Sigmoid colon (tissue), 6 donors: ENCODE measurements at regions not wholly inside any gene's neighbourhood (a gene's known extent, or its start where the extent isn't known, plus 50 kb on each side); places are given as distances from the start of the nearest gene placed in this dataset.

Source experiments
- DNase-seq: peaks from one replicate; pipeline ENCODE4 v3.0.0-alpha.2; 2019
- H3K27ac ChIP-seq, 4 donors: fragments of 200-600 bp; sonication (generic); one replicate each; pipeline ENCODE4 v1.5.1; 2016 to 2019; ENCODE audit warnings: mild to moderate bottlenecking in 1 of 4
- H3K27me3 ChIP-seq, 3 donors: fragments of 200-600 bp; sonication (generic); one replicate each; pipeline ENCODE4 v1.5.1; 2019; ENCODE audit warnings: mild to moderate bottlenecking in 1 of 3
- H3K36me3 ChIP-seq, 4 donors: fragments of 200-600 bp; sonication (generic); one replicate each; pipeline ENCODE4 v1.5.1; 2016 to 2019
- H3K4me1 ChIP-seq, 4 donors: fragments of 200-600 bp; sonication (generic); one replicate each; pipeline ENCODE4 v1.5.1; 2017 to 2019
- H3K4me3 ChIP-seq, 4 donors: fragments of 200-600 bp; sonication (generic); one replicate each; pipeline ENCODE4 v1.5.1; 2017 to 2019; ENCODE audit warnings: mild to moderate bottlenecking in 2 of 4, moderate library complexity in 1 of 4
- H3K9me3 ChIP-seq, 4 donors: fragments of 200-600 bp in 3 of 4; sonication (generic) in 3 of 4; one replicate each; pipeline versions ENCODE4 v1.5.1 to v1.6.1; 2013 to 2019
- CTCF ChIP-seq, 4 experiments: fragments of 450-650 bp in 3 of 4; fragments of 200-600 bp in 1 of 4; IDR thresholded peaks; one replicate each; pipeline ENCODE4 v1.5.1; 2016 to 2019; ENCODE audit warnings: antibody characterized with exemption in 4 of 4, mild to moderate bottlenecking in 3 of 4, moderate library complexity in 2 of 4
- EP300 ChIP-seq, 4 donors: sonication (generic); formaldehyde crosslinking; IDR thresholded peaks; one replicate each; pipeline ENCODE4 v1.6.1; 2017; ENCODE audit warnings: antibody characterized with exemption in 4 of 4
- POLR2A ChIP-seq, 2 donors: fragments of 450-650 bp; IDR thresholded peaks; one replicate each; pipeline ENCODE4 v1.6.1; 2016; ENCODE audit warnings: antibody characterized with exemption in 2 of 2, mild to moderate bottlenecking in 2 of 2, moderate library complexity in 2 of 2
- POLR2AphosphoS5 ChIP-seq, 4 donors: sonication (generic); formaldehyde crosslinking; IDR thresholded peaks; one replicate each; pipeline ENCODE4 v1.6.1; 2017; ENCODE audit warnings: antibody characterized with exemption in 4 of 4
- WGBS, 2 donors: extraction: QIAGEN DNeasy Blood & Tissue Kit; methylation state at CpG; one replicate each; pipeline ENCODE4 v1.1.7; 2013; 5-methylcytosine and 5-hydroxymethylcytosine counted together
- intact Hi-C: fragments of 100-400 bp; cut with DNase I; formaldehyde crosslinking; loops from one replicate; pipeline ENCODE4 v1.15.1; 2023
- donor health status: healthy with polysubstance abuse.
- donor health status: healthy.

GRCh38 chr4:119752936-119753335 lies 124.3 kb upstream of the PDE5A start:
- Histone ChIP-seq H3K27me3 (no peaks in the 10 kb centered on the region), H3K36me3 (no peaks in the 10 kb centered on the region), H3K27ac (no peak overlapping the region), H3K4me3 (no peak overlapping the region), H3K4me1 (peaks cover 0 to 23% (median 8%) of the 10 kb centered on the region in 4 donors), H3K9me3 (no peaks in the 10 kb centered on the region)
- no peak for TF ChIP-seq EP300 (IDR thresholded peaks at IDR 0.05)
- TF ChIP-seq POLR2A (IDR thresholded peaks at IDR 0.05): no peak
- TF ChIP-seq CTCF (IDR thresholded peaks at IDR 0.05): no peak
- TF ChIP-seq POLR2AphosphoS5 (IDR thresholded peaks at IDR 0.05): no peak
- intact Hi-C loops: no loop called here
- WGBS, 2 donors: 73 to 92% methylated on average over 2 of the region's 2 CpGs
- DNase-seq: no peak

GRCh38 chr4:119750771-119751170 lies 122.2 kb upstream of the PDE5A start:
- Histone ChIP-seq H3K9me3 (no peaks in the 10 kb centered on the region), H3K27me3 (no peaks in the 10 kb centered on the region), H3K36me3 (no peaks in the 10 kb centered on the region), H3K4me3 (no peak overlapping the region), H3K27ac (peak overlapping the region in 1 of 4 donors; percentile 61), H3K4me1 (peaks cover 0 to 23% (median 8%) of the 10 kb centered on the region in 4 donors)
- intact Hi-C loops: no loop called here
- DNase-seq: no peak
- WGBS, 2 donors: 36 to 85% methylated on average over 1 of the region's 1 CpG
- TF ChIP-seq POLR2AphosphoS5 (IDR thresholded peaks at IDR 0.05) (no peak), CTCF (IDR thresholded peaks at IDR 0.05) (no peak), EP300 (IDR thresholded peaks at IDR 0.05) (no peak), POLR2A (IDR thresholded peaks at IDR 0.05) (no peak)

- intact Hi-C loops: no loop called here
- H3K27me3 ChIP-seq: no peaks in the 10 kb centered on the region
- no peaks in the 10 kb centered on the region for H3K9me3 ChIP-seq
- no peaks in the 10 kb centered on the region for H3K36me3 ChIP-seq
- no peak for TF ChIP-seq EP300 (IDR thresholded peaks at IDR 0.05)
- no peak for TF ChIP-seq POLR2A (IDR thresholded peaks at IDR 0.05)
- no peak for TF ChIP-seq POLR2AphosphoS5 (IDR thresholded peaks at IDR 0.05)
- TF ChIP-seq CTCF (IDR thresholded peaks at IDR 0.05): no peak
- H3K4me1 ChIP-seq: peaks cover 0 to 20% (median 8%) of the 10 kb centered on the region in 4 donors
- peak overlapping the region in 1 of 4 donors; percentile 61 for H3K27ac ChIP-seq
- H3K4me3 ChIP-seq: no peak overlapping the region
- DNase-seq: no peak
These were observed 121.4 kb upstream of the PDE5A start for GRCh38 chr4:119750048-119750447.

- Histone ChIP-seq H3K9me3 (no peaks in the 10 kb centered on the region), H3K27me3 (no peaks in the 10 kb centered on the region), H3K27ac (peak overlapping the region in 2 of 4 donors; percentile 32 to 47), H3K4me3 (no peak overlapping the region), H3K4me1 (peaks cover 0 to 20% (median 9%) of the 10 kb centered on the region in 4 donors), H3K36me3 (no peaks in the 10 kb centered on the region)
- TF ChIP-seq CTCF (IDR thresholded peaks at IDR 0.05) (no peak), EP300 (IDR thresholded peaks at IDR 0.05) (no peak), POLR2A (IDR thresholded peaks at IDR 0.05) (no peak), POLR2AphosphoS5 (IDR thresholded peaks at IDR 0.05) (no peak)
- DNase-seq: no peak
- 62 to 85% methylated on average over 2 of the region's 2 CpGs for WGBS, 2 donors
- intact Hi-C loops: no loop called here
These were observed 120.2 kb upstream of the PDE5A start for GRCh38 chr4:119748853-119749252.

- intact Hi-C loops: no loop called here
- no peaks in the 10 kb centered on the region for H3K36me3 ChIP-seq
- H3K4me3 ChIP-seq: no peak overlapping the region
- peaks cover 0 to 29% (median 17%) of the 10 kb centered on the region in 4 donors for H3K4me1 ChIP-seq
- TF ChIP-seq CTCF (IDR thresholded peaks at IDR 0.05) (no peak), POLR2A (IDR thresholded peaks at IDR 0.05) (no peak), EP300 (IDR thresholded peaks at IDR 0.05) (no peak)
- no peak overlapping the region for H3K27ac ChIP-seq
- H3K27me3 ChIP-seq: no peaks in the 10 kb centered on the region
- 93 to 96% methylated on average over 3 of the region's 3 CpGs for WGBS, 2 donors
- no peak for DNase-seq
- H3K9me3 ChIP-seq: no peaks in the 10 kb centered on the region
These were observed 118.3 kb upstream of the PDE5A start for GRCh38 chr4:119746951-119747350.
